ENCODE measurements at regions not wholly inside any gene's neighbourhood (a gene's known extent, or its start where the extent isn't known, plus 50 kb on each side); places are given as distances from the start of the nearest gene placed in this dataset.
"Not testable (repeated sequence)": the region's sequence is repeated elsewhere in the genome, so short reads cannot be mapped to it uniquely, and the experiment has no call there.

DNA sequence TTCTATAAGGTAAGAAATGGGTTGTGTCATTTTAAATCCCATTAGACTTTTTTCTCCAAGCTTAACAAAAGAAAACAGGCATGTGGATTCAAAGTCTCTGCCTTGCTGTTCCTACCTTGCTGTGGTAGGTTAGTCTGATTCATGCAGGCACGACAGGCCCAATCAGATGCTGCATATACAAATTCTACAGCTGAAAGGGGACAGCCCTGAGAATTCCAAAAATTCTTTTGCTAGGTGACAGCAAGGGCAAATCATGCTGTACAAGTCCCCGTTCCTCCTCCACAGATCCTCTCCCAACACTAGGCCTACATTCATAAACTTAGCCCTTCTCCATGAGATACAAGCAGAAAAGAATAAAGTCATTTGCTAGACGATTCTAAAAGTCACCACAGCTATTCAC lies 161.2 kb upstream of the THBS1 start:
- Histone ChIP-seq H3K9me3 (peaks cover 16% of the 10 kb centered on the region), H3K4me3 (ENCODE audit: low read depth, low read length) (peak overlapping the region; percentile 41), H3K27me3 (replicated peaks; ENCODE audit: control insufficient read depth, insufficient read depth, low read length) (no peaks in the 10 kb centered on the region), H3K36me3 (ENCODE audit: control insufficient read depth, insufficient read depth, low read length) (peaks cover 2% of the 10 kb centered on the region), H3K4me1 (peaks cover 18% of the 10 kb centered on the region)
- ChIA-PET CTCF (interaction anchor here (1.2 to 1.6 kb wide), 2 partner anchors 15 to 161 kb away, joined by 3 to 5 read pairs; partner anchors contain the start of gene THBS1), POLR2A (interaction anchor here (0.6 to 1.1 kb wide), 2 partner anchors 247 to 982 kb away, joined by 3 read pairs; no protein-coding TSS in a partner anchor)
- Mint-ChIP-seq H3K4me3 (ENCODE audit: unreplicated experiment) (peak overlapping the region; percentile 74), H3K36me3 (ENCODE audit: insufficient read depth, unreplicated experiment) (peaks cover 9% of the 10 kb centered on the region), H3K9me3 (ENCODE audit: unreplicated experiment) (peaks cover 20% of the 10 kb centered on the region), H3K4me1 (ENCODE audit: low read depth, unreplicated experiment) (peaks cover 7% of the 10 kb centered on the region), H3K27me3 (ENCODE audit: insufficient read depth, unreplicated experiment) (no peaks in the 10 kb centered on the region), H3K27ac (ENCODE audit: unreplicated experiment) (peak overlapping the region; percentile 89)
- intact Hi-C loops (cut with micrococcal nuclease; ENCODE audit: unreplicated experiment): loop anchor here (2.0 to 5.0 kb wide), 2 partner anchors 147 to 161 kb away; partner anchors contain the start of gene THBS1
- TF ChIP-seq, protein P1, sequence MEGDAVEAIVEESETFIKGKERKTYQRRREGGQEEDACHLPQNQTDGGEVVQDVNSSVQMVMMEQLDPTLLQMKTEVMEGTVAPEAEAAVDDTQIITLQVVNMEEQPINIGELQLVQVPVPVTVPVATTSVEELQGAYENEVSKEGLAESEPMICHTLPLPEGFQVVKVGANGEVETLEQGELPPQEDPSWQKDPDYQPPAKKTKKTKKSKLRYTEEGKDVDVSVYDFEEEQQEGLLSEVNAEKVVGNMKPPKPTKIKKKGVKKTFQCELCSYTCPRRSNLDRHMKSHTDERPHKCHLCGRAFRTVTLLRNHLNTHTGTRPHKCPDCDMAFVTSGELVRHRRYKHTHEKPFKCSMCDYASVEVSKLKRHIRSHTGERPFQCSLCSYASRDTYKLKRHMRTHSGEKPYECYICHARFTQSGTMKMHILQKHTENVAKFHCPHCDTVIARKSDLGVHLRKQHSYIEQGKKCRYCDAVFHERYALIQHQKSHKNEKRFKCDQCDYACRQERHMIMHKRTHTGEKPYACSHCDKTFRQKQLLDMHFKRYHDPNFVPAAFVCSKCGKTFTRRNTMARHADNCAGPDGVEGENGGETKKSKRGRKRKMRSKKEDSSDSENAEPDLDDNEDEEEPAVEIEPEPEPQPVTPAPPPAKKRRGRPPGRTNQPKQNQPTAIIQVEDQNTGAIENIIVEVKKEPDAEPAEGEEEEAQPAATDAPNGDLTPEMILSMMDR (IDR thresholded peaks at IDR 0.05; ENCODE audit: insufficient read depth in 1 of 2, low read depth in 1 of 2, low read length in 1 of 2, severe bottlenecking in 1 of 2, unreplicated experiment in 1 of 2): no peak
- DNase-seq: peak; percentile 67 to 79
- no TSS peak for BruUV-seq (replicated peaks)

- ChIA-PET CTCF (interaction anchor here (1.2 to 1.6 kb wide), 2 partner anchors 15 to 160 kb away, joined by 3 to 5 read pairs; partner anchors contain the start of gene THBS1), POLR2A (interaction anchor here (0.6 to 1.1 kb wide), 3 partner anchors 70 to 983 kb away, joined by 3 read pairs; no protein-coding TSS in a partner anchor)
- BruUV-seq (replicated peaks): TSS peak; percentile 73
- H3K36me3 Mint-ChIP-seq (ENCODE audit: insufficient read depth, unreplicated experiment); intact Hi-C loops (cut with micrococcal nuclease; ENCODE audit: unreplicated experiment); H3K36me3 ChIP-seq (ENCODE audit: control insufficient read depth, insufficient read depth, low read length); H3K27me3 Mint-ChIP-seq (ENCODE audit: insufficient read depth, unreplicated experiment); H3K27me3 ChIP-seq (replicated peaks; ENCODE audit: control insufficient read depth, insufficient read depth, low read length); H3K4me1 Mint-ChIP-seq (ENCODE audit: low read depth, unreplicated experiment): not testable (repeated sequence)
- peaks cover 18% of the 10 kb centered on the region for H3K4me1 ChIP-seq
- H3K9me3 ChIP-seq: peaks cover 16% of the 10 kb centered on the region
- Mint-ChIP-seq H3K4me3 (ENCODE audit: unreplicated experiment) (peak overlapping the region; percentile 74), H3K9me3 (ENCODE audit: unreplicated experiment) (peaks cover 20% of the 10 kb centered on the region), H3K27ac (ENCODE audit: unreplicated experiment) (peak overlapping the region; percentile 89)
- peak; percentile 37 to 45 for DNase-seq
- H3K4me3 ChIP-seq (ENCODE audit: low read depth, low read length): peak overlapping the region; percentile 41
Observed at GRCh38 chr15:39420123-39420852, 160.6 kb upstream of the THBS1 start.

DNA sequence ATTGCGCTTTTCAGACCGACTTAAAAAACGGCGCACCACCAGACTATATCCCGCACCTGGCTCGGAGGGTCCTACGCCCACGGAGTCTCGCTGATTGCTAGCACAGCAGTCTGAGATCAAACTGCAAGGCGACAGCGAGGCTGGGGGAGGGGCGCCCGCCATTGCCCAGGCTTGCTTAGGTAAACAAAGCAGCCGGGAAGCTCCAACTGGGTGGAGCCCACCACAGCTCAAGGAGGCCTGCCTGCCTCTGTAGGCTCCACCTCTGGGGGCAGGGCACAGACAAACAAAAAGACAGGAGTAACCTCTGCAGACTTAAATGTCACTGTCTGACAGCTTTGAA lies 160.1 kb upstream of the THBS1 start:
- H3K9me3 Mint-ChIP-seq (ENCODE audit: unreplicated experiment): peaks cover 20% of the 10 kb centered on the region
- H3K27me3 Mint-ChIP-seq (ENCODE audit: insufficient read depth, unreplicated experiment); BruUV-seq (replicated peaks); H3K27me3 ChIP-seq (replicated peaks; ENCODE audit: control insufficient read depth, insufficient read depth, low read length); H3K36me3 Mint-ChIP-seq (ENCODE audit: insufficient read depth, unreplicated experiment); intact Hi-C loops (cut with micrococcal nuclease; ENCODE audit: unreplicated experiment); H3K4me1 Mint-ChIP-seq (ENCODE audit: low read depth, unreplicated experiment); DNase-seq; H3K36me3 ChIP-seq (ENCODE audit: control insufficient read depth, insufficient read depth, low read length): not testable (repeated sequence)
- Histone ChIP-seq H3K4me1 (peaks cover 18% of the 10 kb centered on the region), H3K4me3 (ENCODE audit: low read depth, low read length) (peak overlapping the region; percentile 41), H3K9me3 (peaks cover 16% of the 10 kb centered on the region)
- peak overlapping the region; percentile 89 for H3K27ac Mint-ChIP-seq (ENCODE audit: unreplicated experiment)
- CTCF ChIA-PET: interaction anchor here (1.2 to 1.6 kb wide), 2 partner anchors 16 to 159 kb away, joined by 3 to 5 read pairs; partner anchors contain the start of gene THBS1
- POLR2A ChIA-PET: interaction anchor here (0.7 kb wide), 1 partner anchor 70 kb away, joined by 3 read pairs; no protein-coding TSS in a partner anchor
- H3K4me3 Mint-ChIP-seq (ENCODE audit: unreplicated experiment): peak overlapping the region; percentile 74

Measured in Caco-2 (cell line).